ENCODE measurements at regions not wholly inside any gene's neighbourhood (a gene's known extent, or its start where the extent isn't known, plus 50 kb on each side); places are given as distances from the start of the nearest gene placed in this dataset.

DNA sequence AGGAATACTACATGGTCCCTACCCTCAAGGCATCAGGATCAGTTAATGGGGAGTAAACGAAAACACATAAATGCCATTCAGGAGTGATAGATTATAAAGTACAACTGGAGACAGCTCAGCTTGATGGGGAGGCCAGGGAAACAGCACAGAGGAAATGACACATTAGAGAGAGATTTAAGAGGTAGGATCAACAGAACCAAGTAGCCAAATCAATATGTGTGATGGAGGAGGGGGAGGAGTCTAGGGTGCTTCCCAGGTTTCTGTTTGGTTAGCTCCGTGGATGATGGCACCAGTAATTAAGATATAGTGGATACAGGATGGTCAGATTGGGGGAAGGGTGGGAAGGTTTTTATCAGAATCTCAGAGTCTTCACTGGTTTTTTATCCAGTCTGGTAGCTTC lies 229.5 kb upstream of the ROPN1 start:
- Histone ChIP-seq H3K27ac (ENCODE audit: low read depth, low read length) (no peak overlapping the region), H2BK20ac (ENCODE audit: low read length) (no peak overlapping the region), H3K18ac (ENCODE audit: extremely low read depth, low read length) (no peak overlapping the region), H2BK120ac (replicated peaks; ENCODE audit: low read depth, low read length) (no peak overlapping the region), H2BK15ac (ENCODE audit: low read length) (no peak overlapping the region), H3K4me2 (ENCODE audit: insufficient read depth in 1 of 2, low read depth in 2 of 2, low read length in 2 of 2) (no peak overlapping the region), H3K9me3 (ENCODE audit: insufficient read depth in 2 of 2, low read depth in 1 of 2, low read length in 1 of 2) (no peaks in the 10 kb centered on the region), H3K4me3 (ENCODE audit: extremely low read depth in 1 of 4, insufficient read depth in 2 of 4, low read depth in 3 of 4, low read length in 4 of 4) (no peak overlapping the region), H3K36me3 (ENCODE audit: control insufficient read depth in 2 of 4, insufficient read depth in 4 of 4, low read length in 3 of 4) (no peaks in the 10 kb centered on the region), H2AK5ac (ENCODE audit: low read depth, low read length) (no peak overlapping the region), H3K14ac (ENCODE audit: insufficient read length) (no peak overlapping the region), H3K79me2 (ENCODE audit: control insufficient read depth in 1 of 2, insufficient read depth in 2 of 2, low read length in 2 of 2) (no peaks in the 10 kb centered on the region), H3K4ac (replicated peaks; ENCODE audit: insufficient read length, low read depth, low read length) (no peak overlapping the region), H4K20me1 (replicated peaks in 1 of 2; ENCODE audit: control insufficient read depth in 1 of 2, insufficient read depth in 2 of 2, low read length in 2 of 2) (peaks cover 0 to 3% of the 10 kb centered on the region in 2 experiments), H3K27me3 (replicated peaks in 1 of 4; ENCODE audit: control insufficient read depth in 3 of 4, extremely low read depth in 1 of 4, insufficient read depth in 3 of 4, low read length in 3 of 4) (no peaks in the 10 kb centered on the region), H3K9ac (replicated peaks in 1 of 4; ENCODE audit: extremely low read depth in 1 of 4, low read depth in 3 of 4, low read length in 3 of 4) (no peak overlapping the region), H4K5ac (ENCODE audit: insufficient read length, low read depth, low read length) (no peak overlapping the region), H3K79me1 (ENCODE audit: low read depth, low read length) (no peaks in the 10 kb centered on the region), H3K56ac (replicated peaks; ENCODE audit: insufficient read length, low read depth, low read length) (no peak overlapping the region), H3K23me2 (ENCODE audit: low read depth, low read length) (no peaks in the 10 kb centered on the region), H2AFZ (ENCODE audit: low read length) (no peak overlapping the region), H2BK5ac (ENCODE audit: low read depth, low read length) (no peak overlapping the region), H3K23ac (ENCODE audit: insufficient read length) (no peak overlapping the region), H3K4me1 (replicated peaks in 1 of 4; ENCODE audit: control insufficient read depth in 3 of 4, insufficient read depth in 4 of 4, low read length in 3 of 4) (peaks cover 0 to 7% (median 2%) of the 10 kb centered on the region in 4 experiments; a peak in 4 of 7 replicates), H4K8ac (ENCODE audit: extremely low read depth, insufficient read depth, low read length) (no peak overlapping the region), H4K91ac (replicated peaks; ENCODE audit: insufficient read length, low read length) (no peak overlapping the region), H2BK12ac (ENCODE audit: low read depth, low read length) (no peak overlapping the region)
- ChIA-PET POLR2A (ENCODE audit: partially characterized antibody) (no interaction called here), CTCF (ENCODE audit: partially characterized antibody) (interaction anchor here (0.8 to 1.4 kb wide), 3 partner anchors 25 to 247 kb away, joined by 3 read pairs; no protein-coding TSS in a partner anchor)
- DNase-seq (ENCODE audit: low read depth in 1 of 2, low spot score in 2 of 2), result no peak
- WGBS, 2 experiments (ENCODE audit: extremely low coverage in 1 of 2, insufficient coverage in 1 of 2, insufficient read length in 1 of 2, insufficient replicate concordance in 2 of 2, low coverage in 1 of 2, low lambda C conversion rate in 2 of 2, missing lambda C conversion rate in 1 of 2), result 90% methylated on average over 2 of the region's 2 CpGs; no CpG with 5 or more reads in 1 of the 2 experiments
- no peak for FAIRE-seq
- TF ChIP-seq EZH2 (IDR thresholded peaks at IDR 0.05; ENCODE audit: low read depth, low read length, severe bottlenecking) (no peak), SP4 (IDR thresholded peaks at IDR 0.05; ENCODE audit: low read length) (no peak), CHD2 (IDR thresholded peaks at IDR 0.05; ENCODE audit: low read length) (no peak), HDAC2 (IDR thresholded peaks at IDR 0.05; ENCODE audit: borderline replicate concordance in 1 of 2, low read depth in 2 of 2, low read length in 2 of 2) (no peak)
